Activated effector memory CD4-positive, alpha-beta T cell treated with Interleukin-2 at 50 U/mL for 16 hours (primary cell): ENCODE measurements at regions not wholly inside any gene's neighbourhood (a gene's known extent, or its start where the extent isn't known, plus 50 kb on each side); places are given as distances from the start of the nearest gene placed in this dataset.

ENCODE experiments used
- DNase-seq: peaks from one replicate; pipeline ENCODE4 v3.0.0-alpha.2; 2020

- no peak for DNase-seq
Observed at GRCh38 chr2:15107137-15107536, 454.0 kb downstream of the NBAS start.

GRCh38 chr2:15111718-15112117 is 449.4 kb downstream of the NBAS start:
- no peak for DNase-seq

GRCh38 chr2:15112216-15112615 is 448.9 kb downstream of the NBAS start:
- no peak for DNase-seq

- DNase-seq = no peak
Observed at GRCh38 chr2:15115776-15116175, 445.4 kb downstream of the NBAS start.

- no peak for DNase-seq
Observed at GRCh38 chr2:15116830-15117229, 444.3 kb downstream of the NBAS start.
